GM23338 (cell line): ENCODE measurements at regions not wholly inside any gene's neighbourhood (a gene's known extent, or its start where the extent isn't known, plus 50 kb on each side); places are given as distances from the start of the nearest gene placed in this dataset.

ENCODE experiments used
- ATAC-seq: fragments of 200-7000 bp; cut with Tn5 transposase; 3 replicates; pipeline ENCODE4 v1.9.1; 2020
- DNase-seq: peaks from one replicate; pipeline ENCODE4 v3.0.0-alpha.2; 2015; ENCODE audit warnings: low spot score
- H2AFZ ChIP-seq: fragments of 200-600 bp; sonication (generic); 2 replicates; pipeline ENCODE4 v1.8.0; 2016; ENCODE audit warnings: antibody characterized with exemption, mild to moderate bottlenecking, moderate library complexity
- H3F3A ChIP-seq: fragments of 200-600 bp; sonication (generic); replicated peaks from 2 replicates; pipeline ENCODE4 v1.8.0; 2017; ENCODE audit warnings: antibody characterized with exemption, mixed run types, low read depth
- H3K27ac ChIP-seq: fragments of 200-600 bp; sonication (generic); 2 replicates; pipeline ENCODE4 v1.6.1; 2016; ENCODE audit warnings: low read depth
- H3K27me3 ChIP-seq: fragments of 200-600 bp; sonication (generic); 2 replicates; pipeline ENCODE4 v1.8.0; 2016; ENCODE audit warnings: mild to moderate bottlenecking, mixed run types, moderate library complexity; ENCODE audit not compliant: insufficient read depth
- H3K36me3 ChIP-seq: fragments of 200-600 bp; sonication (generic); 2 replicates; pipeline ENCODE4 v1.8.0; 2016; ENCODE audit warnings: mild to moderate bottlenecking; ENCODE audit not compliant: insufficient read depth
- H3K4me1 ChIP-seq: fragments of 200-600 bp; sonication (generic); 2 replicates; pipeline ENCODE4 v1.8.0; 2016; ENCODE audit warnings: mild to moderate bottlenecking, moderate library complexity; ENCODE audit not compliant: insufficient read depth
- H3K4me2 ChIP-seq: fragments of 200-600 bp; sonication (generic); 2 replicates; pipeline ENCODE4 v1.7.1; 2017; ENCODE audit warnings: mixed run types
- H3K4me3 ChIP-seq: fragments of 200-600 bp; sonication (generic); 2 replicates; pipeline ENCODE4 v1.6.1; 2016; ENCODE audit warnings: mixed run types
- H3K79me2 ChIP-seq: fragments of 200-600 bp; sonication (generic); replicated peaks from 2 replicates; pipeline ENCODE4 v1.8.0; 2017; ENCODE audit warnings: mild to moderate bottlenecking; ENCODE audit not compliant: insufficient read depth
- H3K9me2 ChIP-seq: fragments of 200-600 bp; sonication (generic); 2 replicates; pipeline ENCODE4 v1.8.0; 2017; ENCODE audit not compliant: insufficient read depth
- H4K20me1 ChIP-seq: fragments of 200-600 bp; sonication (generic); replicated peaks from 2 replicates; pipeline ENCODE4 v1.8.0; 2017; ENCODE audit warnings: mild to moderate bottlenecking; ENCODE audit not compliant: insufficient read depth
- H3K27ac Mint-ChIP-seq: 2 replicates; pipeline ENCODE4 v1.8.0; 2020; ENCODE audit warnings: inconsistent platforms, mild to moderate bottlenecking, moderate library complexity, mixed read lengths
- H3K27me3 Mint-ChIP-seq: 3 replicates; pipeline ENCODE4 v1.8.0; 2022; ENCODE audit warnings: low read depth, mild to moderate bottlenecking, moderate library complexity, mixed read lengths, inconsistent platforms; ENCODE audit not compliant: insufficient read depth, poor library complexity
- H3K36me3 Mint-ChIP-seq: 3 replicates; pipeline ENCODE4 v1.8.0; 2021; ENCODE audit warnings: low read depth, mild to moderate bottlenecking, inconsistent platforms, moderate library complexity, mixed read lengths
- H3K4me1 Mint-ChIP-seq: 3 replicates; pipeline ENCODE4 v1.8.0; 2020; ENCODE audit warnings: mild to moderate bottlenecking, inconsistent platforms, mixed read lengths
- H3K4me3 Mint-ChIP-seq: 3 replicates; pipeline ENCODE4 v1.8.0; 2021; ENCODE audit warnings: moderate library complexity, mild to moderate bottlenecking, inconsistent platforms, mixed read lengths
- H3K9me3 Mint-ChIP-seq: 3 replicates; pipeline ENCODE4 v1.8.0; 2020; ENCODE audit warnings: moderate library complexity, mild to moderate bottlenecking, inconsistent platforms, mixed read lengths
- EZH2 ChIP-seq: fragments of 200-600 bp; sonication (generic); IDR thresholded peaks from one replicate; pipeline ENCODE4 v1.8.0; 2017; ENCODE audit warnings: antibody characterized with exemption, mild to moderate bottlenecking, low read depth; ENCODE audit not compliant: unreplicated experiment
- JUNB ChIP-seq: IDR thresholded peaks from one replicate; pipeline ENCODE4 v1.6.1; 2016; ENCODE audit warnings: antibody characterized with exemption; ENCODE audit not compliant: unreplicated experiment
- NANOG ChIP-seq: IDR thresholded peaks from 2 replicates; pipeline ENCODE4 v1.6.1; 2016; ENCODE audit warnings: antibody characterized with exemption, borderline replicate concordance
- ZNF331 ChIP-seq: fragments of 250-450 bp; sonication (Bioruptor Pico); IDR thresholded peaks from 2 replicates; pipeline ENCODE4 v1.5.0; 2020; ENCODE audit warnings: low read depth, mild to moderate bottlenecking, moderate library complexity
- TF ChIP-seq, protein P1 (sequence below): IDR thresholded peaks from 2 replicates; pipeline ENCODE4 v1.6.1; 2016; ENCODE audit warnings: antibody characterized with exemption
- TF ChIP-seq, protein P2 (sequence below): fragments of 250-450 bp; sonication (Bioruptor Pico); IDR thresholded peaks from 2 replicates; pipeline ENCODE4 v1.5.0; 2020; ENCODE audit warnings: mild to moderate bottlenecking, moderate library complexity

DNA sequence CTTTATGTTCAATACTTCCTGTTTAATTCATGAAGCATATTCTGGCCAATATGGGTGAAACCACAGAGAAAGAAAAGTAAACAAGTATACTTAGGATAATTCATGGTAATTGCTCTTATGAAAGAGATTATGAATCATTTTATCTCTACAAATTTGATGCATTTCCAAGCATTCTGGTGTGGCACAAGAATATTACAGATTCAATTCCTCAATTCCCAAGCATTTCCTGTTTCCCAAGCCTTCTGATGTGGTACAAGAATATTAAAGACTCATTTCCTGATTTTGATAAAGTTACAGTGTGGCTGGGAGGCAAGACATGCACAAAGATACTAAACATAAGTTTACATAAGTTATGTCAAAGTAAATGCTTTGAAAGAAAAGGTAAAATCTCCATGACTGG, 126.1 kb upstream of the NUDT7 start:
- Histone ChIP-seq H3K27me3 (no peaks in the 10 kb centered on the region), H2AFZ (no peak overlapping the region), H3K4me1 (no peaks in the 10 kb centered on the region), H3K9me2 (no peaks in the 10 kb centered on the region), H3K36me3 (no peaks in the 10 kb centered on the region), H3K79me2 (no peaks in the 10 kb centered on the region), H3K4me3 (no peak overlapping the region), H4K20me1 (no peaks in the 10 kb centered on the region), H3K27ac (no peak overlapping the region), H3K4me2 (no peak overlapping the region), H3F3A (no peaks in the 10 kb centered on the region)
- ATAC-seq (no peak), DNase-seq (no peak)
- no peaks in the 10 kb centered on the region for H3K36me3 Mint-ChIP-seq
- H3K4me3 Mint-ChIP-seq = no peak overlapping the region
- no peak overlapping the region for H3K27ac Mint-ChIP-seq
- H3K4me1 Mint-ChIP-seq = no peaks in the 10 kb centered on the region
- no peaks in the 10 kb centered on the region for H3K27me3 Mint-ChIP-seq
- TF ChIP-seq, protein P1, sequence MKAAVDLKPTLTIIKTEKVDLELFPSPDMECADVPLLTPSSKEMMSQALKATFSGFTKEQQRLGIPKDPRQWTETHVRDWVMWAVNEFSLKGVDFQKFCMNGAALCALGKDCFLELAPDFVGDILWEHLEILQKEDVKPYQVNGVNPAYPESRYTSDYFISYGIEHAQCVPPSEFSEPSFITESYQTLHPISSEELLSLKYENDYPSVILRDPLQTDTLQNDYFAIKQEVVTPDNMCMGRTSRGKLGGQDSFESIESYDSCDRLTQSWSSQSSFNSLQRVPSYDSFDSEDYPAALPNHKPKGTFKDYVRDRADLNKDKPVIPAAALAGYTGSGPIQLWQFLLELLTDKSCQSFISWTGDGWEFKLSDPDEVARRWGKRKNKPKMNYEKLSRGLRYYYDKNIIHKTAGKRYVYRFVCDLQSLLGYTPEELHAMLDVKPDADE = no peak
- TF ChIP-seq, protein P2, sequence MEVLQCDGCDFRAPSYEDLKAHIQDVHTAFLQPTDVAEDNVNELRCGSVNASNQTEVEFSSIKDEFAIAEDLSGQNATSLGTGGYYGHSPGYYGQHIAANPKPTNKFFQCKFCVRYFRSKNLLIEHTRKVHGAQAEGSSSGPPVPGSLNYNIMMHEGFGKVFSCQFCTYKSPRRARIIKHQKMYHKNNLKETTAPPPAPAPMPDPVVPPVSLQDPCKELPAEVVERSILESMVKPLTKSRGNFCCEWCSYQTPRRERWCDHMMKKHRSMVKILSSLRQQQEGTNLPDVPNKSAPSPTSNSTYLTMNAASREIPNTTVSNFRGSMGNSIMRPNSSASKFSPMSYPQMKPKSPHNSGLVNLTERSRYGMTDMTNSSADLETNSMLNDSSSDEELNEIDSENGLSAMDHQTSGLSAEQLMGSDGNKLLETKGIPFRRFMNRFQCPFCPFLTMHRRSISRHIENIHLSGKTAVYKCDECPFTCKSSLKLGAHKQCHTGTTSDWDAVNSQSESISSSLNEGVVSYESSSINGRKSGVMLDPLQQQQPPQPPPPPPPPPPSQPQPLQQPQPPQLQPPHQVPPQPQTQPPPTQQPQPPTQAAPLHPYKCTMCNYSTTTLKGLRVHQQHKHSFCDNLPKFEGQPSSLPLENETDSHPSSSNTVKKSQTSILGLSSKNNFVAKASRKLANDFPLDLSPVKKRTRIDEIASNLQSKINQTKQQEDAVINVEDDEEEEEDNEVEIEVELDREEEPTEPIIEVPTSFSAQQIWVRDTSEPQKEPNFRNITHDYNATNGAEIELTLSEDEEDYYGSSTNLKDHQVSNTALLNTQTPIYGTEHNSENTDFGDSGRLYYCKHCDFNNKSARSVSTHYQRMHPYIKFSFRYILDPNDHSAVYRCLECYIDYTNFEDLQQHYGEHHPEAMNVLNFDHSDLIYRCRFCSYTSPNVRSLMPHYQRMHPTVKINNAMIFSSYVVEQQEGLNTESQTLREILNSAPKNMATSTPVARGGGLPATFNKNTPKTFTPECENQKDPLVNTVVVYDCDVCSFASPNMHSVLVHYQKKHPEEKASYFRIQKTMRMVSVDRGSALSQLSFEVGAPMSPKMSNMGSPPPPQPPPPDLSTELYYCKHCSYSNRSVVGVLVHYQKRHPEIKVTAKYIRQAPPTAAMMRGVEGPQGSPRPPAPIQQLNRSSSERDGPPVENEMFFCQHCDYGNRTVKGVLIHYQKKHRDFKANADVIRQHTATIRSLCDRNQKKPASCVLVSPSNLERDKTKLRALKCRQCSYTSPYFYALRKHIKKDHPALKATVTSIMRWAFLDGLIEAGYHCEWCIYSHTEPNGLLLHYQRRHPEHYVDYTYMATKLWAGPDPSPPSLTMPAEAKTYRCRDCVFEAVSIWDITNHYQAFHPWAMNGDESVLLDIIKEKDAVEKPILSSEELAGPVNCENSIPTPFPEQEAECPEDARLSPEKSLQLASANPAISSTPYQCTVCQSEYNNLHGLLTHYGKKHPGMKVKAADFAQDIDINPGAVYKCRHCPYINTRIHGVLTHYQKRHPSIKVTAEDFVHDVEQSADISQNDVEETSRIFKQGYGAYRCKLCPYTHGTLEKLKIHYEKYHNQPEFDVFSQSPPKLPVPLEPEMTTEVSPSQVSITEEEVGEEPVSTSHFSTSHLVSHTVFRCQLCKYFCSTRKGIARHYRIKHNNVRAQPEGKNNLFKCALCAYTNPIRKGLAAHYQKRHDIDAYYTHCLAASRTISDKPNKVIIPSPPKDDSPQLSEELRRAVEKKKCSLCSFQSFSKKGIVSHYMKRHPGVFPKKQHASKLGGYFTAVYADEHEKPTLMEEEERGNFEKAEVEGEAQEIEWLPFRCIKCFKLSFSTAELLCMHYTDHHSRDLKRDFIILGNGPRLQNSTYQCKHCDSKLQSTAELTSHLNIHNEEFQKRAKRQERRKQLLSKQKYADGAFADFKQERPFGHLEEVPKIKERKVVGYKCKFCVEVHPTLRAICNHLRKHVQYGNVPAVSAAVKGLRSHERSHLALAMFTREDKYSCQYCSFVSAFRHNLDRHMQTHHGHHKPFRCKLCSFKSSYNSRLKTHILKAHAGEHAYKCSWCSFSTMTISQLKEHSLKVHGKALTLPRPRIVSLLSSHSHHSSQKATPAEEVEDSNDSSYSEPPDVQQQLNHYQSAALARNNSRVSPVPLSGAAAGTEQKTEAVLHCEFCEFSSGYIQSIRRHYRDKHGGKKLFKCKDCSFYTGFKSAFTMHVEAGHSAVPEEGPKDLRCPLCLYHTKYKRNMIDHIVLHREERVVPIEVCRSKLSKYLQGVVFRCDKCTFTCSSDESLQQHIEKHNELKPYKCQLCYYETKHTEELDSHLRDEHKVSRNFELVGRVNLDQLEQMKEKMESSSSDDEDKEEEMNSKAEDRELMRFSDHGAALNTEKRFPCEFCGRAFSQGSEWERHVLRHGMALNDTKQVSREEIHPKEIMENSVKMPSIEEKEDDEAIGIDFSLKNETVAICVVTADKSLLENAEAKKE = no peak
- TF ChIP-seq ZNF331 (CRISPR knock-in tag) (no peak), JUNB (no peak), EZH2 (no peak), NANOG (no peak)
- H3K9me3 Mint-ChIP-seq = 0 out of 3 replicates have a peak, but pooled peaks cover 2% of the 10 kb centered on the region
